GM12872 (cell line): ENCODE measurements at regions not wholly inside any gene's neighbourhood (a gene's known extent, or its start where the extent isn't known, plus 50 kb on each side); places are given as distances from the start of the nearest gene placed in this dataset.

Experiments used
- TF ChIP-seq, protein P1 (sequence below): IDR thresholded peaks from 3 replicates; pipeline ENCODE4 v1.5.1; 2011; ENCODE audit warnings: low read depth, mild to moderate bottlenecking, low read length, moderate library complexity; ENCODE audit not compliant: insufficient read depth

DNA sequence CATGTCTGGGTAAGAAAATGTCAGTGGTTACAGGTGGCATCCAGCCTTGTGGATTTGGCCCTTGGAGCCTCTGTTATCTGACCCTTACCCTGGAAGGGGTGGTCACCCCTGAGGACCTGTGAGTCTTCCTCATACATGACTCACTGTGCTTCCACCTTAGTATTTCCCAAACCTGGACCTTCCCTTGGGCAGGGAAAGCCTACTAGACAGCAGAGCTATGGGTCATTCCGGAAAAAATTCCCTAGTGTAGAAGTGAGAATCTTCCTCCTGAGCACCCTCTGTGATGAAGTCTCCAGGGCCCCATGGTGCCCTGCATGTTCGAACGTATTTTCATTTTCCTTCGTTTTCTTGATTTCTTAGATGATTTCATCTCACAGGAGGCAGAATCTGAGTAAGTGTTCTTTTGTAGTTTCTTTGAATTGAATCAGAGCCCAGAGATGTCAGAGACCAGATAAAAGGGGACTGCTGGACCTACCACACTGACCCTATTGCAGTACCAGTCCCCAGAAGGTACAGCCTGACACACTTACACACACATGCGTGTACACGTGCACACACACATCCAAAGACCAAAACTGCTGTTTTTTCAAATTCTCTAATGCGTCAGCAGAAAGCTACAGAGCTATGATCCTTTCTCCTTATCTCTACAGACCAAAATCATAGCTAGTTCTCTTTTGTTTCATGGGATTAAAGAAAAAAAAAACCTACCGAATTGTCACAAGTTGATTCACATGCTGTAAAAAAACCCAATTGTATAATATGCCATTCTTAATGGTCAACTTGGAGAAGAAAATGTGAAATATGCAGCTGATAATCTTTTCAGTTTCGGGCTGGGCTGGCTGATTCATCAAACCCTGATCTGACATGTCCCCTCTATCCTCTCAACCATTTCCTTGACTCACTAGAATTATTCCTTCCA, 50.5 kb upstream of the ARHGEF3 start:
- TF ChIP-seq, protein P1, sequence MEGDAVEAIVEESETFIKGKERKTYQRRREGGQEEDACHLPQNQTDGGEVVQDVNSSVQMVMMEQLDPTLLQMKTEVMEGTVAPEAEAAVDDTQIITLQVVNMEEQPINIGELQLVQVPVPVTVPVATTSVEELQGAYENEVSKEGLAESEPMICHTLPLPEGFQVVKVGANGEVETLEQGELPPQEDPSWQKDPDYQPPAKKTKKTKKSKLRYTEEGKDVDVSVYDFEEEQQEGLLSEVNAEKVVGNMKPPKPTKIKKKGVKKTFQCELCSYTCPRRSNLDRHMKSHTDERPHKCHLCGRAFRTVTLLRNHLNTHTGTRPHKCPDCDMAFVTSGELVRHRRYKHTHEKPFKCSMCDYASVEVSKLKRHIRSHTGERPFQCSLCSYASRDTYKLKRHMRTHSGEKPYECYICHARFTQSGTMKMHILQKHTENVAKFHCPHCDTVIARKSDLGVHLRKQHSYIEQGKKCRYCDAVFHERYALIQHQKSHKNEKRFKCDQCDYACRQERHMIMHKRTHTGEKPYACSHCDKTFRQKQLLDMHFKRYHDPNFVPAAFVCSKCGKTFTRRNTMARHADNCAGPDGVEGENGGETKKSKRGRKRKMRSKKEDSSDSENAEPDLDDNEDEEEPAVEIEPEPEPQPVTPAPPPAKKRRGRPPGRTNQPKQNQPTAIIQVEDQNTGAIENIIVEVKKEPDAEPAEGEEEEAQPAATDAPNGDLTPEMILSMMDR, result no peak
